ENCODE measurements at regions not wholly inside any gene's neighbourhood (a gene's known extent, or its start where the extent isn't known, plus 50 kb on each side); places are given as distances from the start of the nearest gene placed in this dataset.

DNA sequence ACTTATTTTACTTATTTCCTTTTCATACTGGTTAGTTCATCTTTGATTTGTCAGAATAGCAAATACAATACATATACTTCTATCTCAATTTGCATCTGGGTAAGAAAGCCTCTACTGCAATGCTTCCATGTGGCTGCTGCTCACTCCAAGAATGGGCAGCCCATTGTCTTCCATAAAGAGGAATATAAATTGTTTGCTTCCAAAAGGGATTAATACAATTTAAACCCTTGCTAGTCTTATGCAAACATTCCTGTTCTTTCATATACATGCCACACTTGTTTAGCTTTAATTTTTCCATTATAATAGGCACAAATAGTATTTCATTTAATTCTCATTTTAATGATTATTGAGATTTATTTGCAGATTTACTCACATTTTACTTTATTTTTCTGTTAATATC is 555.4 kb upstream of the POM121L12 start:
- no peak for DNase-seq (ENCODE audit: low read depth)

DNA sequence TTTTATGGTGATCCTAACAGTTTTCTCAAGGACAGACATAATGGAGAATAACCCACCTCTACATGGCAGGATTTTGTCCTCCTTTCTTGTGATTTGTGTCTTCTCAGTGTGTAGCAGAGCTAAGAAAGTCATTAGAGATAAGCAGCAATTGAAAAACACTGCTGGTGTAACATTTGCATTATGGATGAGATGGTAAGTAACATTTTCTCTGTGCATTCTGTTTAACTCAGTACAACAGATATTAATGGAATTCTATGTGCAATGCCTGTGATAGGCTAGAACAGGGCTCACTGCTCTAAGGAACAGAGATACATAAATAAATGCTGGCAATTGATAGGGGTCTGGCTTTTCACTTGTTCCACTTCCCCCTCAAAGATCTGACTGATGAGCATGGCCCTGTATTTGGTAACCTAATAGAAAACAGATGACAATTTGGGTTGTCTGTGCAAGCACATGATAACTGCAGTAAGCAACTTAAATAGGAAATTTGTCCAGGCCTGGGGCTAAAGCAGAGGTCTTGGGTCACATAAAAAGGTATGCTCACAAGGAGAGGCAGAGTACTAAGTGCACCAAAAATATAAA is 560.3 kb upstream of the POM121L12 start:
- no peak for DNase-seq (ENCODE audit: low read depth)

DNA sequence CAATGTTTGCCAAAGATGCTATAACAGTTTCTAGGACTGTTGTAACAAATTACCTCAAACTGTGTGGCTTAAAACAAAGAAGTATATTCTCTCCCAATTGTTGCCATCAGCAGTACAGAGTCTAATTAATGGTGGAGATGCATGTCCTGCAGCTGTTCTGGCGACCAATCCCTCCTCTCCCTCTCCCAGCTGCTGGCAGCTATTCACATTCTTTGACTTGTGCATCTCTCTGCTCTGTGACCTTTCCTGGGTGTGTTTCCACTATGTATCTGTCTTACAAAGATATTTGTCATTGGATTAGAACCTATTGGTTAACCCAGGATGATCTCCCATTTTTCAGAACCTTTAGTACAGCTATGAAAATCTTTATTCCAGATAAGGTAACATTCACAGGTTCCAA is 561.7 kb upstream of the POM121L12 start:
- DNase-seq (ENCODE audit: low read depth), result no peak

DNA sequence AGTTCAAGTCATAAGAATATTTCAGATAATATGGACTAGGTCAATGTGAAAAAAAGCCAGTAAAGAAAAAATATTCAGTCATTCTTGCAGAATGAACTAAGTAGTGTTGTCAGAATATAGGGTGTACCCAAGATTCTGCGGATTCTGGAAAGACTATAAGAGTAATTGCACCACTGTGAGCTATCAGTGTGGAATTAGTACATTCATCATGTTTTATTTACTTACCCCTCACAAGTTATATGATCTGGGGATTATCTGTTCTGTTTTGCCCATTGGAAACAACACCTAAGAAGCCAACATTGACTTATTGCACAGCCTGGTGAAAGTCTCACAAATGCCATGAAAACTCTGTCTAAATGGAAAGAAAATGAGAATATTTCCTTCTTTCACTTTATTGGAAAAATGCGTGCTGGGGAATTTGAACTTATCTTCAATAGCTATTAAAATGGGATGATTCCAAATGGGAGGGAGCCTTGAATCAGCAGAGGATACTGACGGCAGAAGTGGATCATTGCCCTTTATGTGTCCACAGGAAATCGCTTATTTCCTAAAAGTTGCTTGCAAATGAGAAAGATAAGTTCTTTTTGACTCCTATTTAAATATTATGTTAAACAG is 563.3 kb upstream of the POM121L12 start:
- DNase-seq (ENCODE audit: low read depth), result no peak

DNA sequence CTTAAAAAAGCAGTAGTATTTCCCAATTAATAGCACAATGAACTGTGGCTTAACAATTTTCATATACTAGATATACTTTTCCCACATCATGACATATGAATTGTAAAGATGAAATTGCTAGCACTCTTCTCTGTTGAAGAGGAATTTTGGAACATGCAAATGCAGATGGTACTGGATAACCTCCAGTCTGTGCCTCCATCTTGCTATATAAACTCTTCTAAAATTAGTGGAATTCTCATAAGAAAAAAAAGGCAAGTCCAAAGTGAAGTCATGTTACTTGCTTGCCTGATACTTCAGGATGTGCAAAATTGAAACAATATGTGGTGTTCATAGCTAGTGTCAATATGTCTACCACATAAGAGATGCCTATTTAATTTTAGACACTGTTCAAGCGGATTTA is 570.2 kb upstream of the POM121L12 start:
- DNase-seq (ENCODE audit: low read depth), result no peak

DNA sequence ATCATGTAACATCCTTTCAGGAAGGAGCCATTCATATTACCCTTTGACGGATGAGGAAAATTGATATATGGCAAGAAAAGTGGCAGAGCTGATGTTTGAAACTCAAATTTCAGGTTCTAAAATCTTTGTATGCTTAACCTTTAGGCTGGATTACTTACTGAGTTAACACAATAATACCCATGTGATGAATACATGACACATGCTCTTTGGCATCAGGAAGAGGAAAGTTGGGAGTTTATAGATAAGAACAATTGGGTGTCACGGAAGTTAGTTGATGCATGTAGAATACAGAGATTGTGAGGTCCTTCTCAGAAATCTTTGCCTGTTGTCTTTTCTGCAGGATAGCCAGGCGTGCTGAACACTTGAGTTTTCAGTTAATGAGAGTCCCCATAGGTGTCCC is 572.1 kb upstream of the POM121L12 start:
- DNase-seq (ENCODE audit: low read depth), result no peak

DNA sequence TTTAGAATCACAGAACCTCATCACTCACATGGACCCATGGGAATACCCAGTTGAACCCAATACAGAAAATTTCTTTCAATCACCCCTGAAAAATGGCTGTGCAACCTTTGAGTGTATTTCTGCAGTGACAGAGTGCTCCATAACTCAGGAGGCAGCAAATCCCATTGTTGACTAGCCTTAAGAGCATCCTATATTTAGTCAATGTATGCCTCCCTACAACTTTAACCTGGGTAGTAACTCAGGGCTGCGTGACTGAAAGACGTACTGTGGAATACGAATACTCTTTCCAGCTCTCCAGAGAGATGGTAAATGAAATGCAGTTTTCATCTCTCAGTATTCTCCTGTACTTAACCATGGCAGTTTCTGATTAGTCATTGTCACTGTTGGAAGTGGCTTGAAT is 573.0 kb upstream of the POM121L12 start:
- no peak for DNase-seq (ENCODE audit: low read depth)

DNA sequence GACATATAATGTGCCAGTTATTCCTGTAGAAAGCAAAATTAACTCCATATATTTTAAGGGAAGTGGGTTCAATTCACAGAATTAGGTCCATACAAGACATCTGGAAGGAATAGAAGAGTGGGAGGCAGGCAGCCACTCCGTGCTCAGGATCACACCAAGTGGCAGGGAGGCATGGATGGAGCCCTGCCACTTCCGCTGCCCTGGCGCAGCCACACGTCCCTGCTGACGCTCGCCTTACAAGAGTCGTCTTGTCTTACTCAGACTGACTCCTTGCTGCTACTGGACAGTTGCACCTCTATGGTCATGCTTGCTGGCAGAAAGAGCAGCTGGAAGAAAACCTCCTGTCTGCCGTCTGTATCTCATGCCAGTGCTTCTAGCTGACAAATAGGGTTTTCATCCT is 579.9 kb upstream of the POM121L12 start:
- DNase-seq (ENCODE audit: low read depth), result no peak

DNA sequence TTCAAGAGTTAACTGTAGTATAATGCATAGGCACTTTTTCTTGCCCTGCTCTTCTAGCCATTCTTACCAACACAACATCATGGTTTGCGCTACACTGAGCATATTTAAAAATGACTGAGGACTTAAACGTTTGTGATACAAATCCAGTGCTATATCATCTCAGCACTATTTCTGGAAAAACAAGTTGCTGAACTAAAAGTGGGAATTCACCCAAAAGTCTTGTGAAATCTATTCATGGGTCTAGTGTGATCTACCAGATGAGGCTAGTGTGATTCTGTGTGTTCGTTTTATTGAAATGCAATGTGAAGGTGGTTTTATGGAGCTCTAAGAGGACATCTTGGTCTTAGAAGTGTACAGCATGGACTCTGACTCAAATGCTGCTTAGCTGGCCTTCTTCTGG is 584.6 kb upstream of the POM121L12 start:
- no peak for DNase-seq (ENCODE audit: low read depth)

DNA sequence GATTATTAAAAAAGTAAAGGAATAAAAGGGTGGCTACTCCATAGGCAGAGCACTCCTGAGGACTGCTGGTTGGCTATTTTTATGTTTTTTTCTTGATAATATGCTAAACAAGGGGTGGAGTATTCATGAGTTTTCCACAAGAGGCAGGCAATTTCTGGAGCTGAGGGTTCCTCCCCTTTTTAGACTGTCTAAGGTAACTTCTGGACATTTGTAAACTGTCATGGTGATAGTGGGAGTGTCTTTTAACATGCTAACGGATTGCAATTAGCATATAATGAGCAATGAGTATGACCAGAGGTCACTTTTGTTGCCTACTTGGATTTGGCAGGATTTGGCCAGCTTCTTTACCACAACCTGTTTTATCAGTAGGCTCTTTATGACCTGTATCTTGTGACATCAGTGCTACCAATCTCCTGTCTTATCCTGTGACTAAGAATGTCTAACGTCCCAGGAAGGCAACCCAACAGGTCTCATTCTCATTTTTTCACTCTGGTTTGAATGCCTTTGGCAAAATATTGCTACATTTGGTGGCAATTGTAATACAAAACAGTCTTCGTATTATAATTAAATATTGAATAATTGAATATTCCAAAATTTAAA is 587.8 kb upstream of the POM121L12 start:
- no peak for DNase-seq (ENCODE audit: low read depth)

DNA sequence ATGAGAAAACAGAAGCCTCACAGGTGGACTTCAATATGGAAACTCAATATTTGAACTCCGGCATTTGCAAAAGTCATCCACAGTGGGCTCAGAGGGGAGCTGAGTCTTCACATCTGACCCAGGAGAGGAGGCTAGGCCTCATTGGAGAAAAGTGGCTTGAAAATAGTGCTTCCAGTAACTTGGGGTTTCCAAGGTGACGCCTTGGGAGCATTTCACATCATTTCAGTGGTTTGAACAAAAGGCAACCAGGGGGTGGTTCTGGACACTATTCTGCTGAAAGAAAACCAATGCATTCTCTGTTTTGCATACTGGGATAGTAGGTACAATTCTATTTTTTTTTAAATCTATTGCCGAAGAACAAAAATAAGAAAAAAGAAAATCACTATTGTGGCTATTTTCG is 599.2 kb upstream of the POM121L12 start:
- DNase-seq (ENCODE audit: low read depth), result no peak

DNA sequence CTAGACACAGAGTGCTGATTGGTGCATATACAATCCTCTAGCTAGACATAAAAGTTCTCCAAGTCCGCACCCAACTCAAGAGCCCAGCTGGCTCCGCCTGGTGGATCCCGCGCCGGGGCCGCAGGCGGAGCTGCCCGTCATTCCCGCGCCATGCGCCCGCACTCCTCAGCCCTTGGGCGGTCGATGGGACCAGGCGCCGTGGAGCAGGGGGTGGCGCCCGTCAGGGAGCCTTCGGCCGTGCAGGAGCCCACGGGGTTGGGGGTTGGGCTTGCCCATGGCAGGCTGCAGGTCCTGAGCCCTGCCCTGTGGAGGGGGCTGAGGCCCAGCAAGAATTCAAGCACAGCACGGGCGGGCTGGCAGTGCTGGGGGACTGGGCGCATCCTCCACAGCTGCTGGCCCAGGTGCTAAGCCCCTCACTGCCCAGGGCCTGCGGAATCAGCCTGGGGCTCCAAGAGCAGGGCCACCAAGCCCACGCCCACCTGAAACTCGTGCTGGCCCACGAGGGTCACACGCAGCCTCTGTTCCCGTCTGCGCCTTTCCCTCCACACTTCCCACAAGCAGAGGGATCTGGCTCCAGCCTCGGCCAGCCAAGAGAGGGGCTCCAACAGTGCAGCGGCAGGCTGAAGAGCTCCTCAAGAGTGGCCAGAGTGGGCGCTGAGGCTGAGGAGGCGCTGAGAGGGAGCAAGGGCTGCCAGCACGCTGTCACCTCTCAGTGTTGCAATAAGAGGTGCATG is 604.2 kb upstream of the POM121L12 start:
- DNase-seq (ENCODE audit: low read depth), result no peak

DNA sequence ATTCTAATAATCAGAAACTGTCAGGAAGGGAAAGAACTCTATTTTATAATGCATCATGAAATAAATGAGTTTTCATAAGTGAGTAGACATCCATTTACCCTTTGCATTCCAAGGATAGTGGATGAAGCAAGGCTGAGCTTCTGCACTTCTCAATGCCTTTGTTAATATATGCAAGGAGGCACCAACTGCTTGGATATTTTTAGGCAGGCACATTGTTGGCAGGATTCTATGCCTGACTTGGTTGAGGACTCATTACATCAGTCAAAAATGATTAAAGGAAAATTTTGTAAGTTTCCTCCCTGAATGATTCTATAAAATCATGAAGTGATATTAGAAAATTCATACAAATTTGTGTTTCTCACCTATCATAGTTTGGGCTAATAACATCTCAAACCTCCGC is 612.2 kb upstream of the POM121L12 start:
- no peak for DNase-seq (ENCODE audit: low read depth)

DNA sequence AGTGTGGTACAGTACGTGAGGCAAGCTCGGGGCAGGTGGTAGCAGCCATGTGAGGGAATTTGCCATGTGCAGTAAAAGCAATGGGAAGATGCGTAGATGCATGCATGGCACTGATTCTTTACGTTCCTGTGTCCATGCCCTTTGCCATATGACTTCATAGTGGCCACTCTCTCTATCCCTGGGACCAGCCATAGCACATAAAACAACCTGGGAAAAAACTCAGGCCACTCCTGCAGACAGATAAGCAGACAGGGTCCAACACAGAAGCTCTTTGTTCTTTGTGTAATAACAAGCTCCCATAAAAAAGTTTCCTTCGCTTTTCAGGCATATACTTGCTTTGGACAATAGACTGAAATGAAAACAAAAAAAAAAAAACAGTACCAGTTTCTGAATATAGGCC is 622.4 kb upstream of the POM121L12 start:
- no peak for DNase-seq (ENCODE audit: low read depth)

DNA sequence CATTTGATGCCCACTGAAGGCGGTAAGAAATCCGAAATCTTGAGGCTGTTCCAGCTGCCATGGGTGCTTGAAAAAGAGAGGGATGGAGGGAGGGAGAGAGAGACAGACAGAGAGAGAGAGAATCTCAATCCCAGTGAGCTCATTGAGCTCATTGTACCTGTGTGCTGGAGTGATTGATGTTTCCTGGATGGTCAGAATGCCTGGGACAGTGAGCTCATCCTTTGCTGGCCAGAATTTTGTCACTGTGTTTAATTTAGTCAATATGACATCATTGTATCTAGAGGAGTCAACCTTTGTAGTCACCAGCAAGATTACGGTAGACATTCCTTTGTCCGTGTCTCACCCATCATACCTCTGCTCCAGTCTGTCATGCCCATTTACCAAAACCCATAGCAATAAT is 625.4 kb upstream of the POM121L12 start:
- DNase-seq (ENCODE audit: low read depth), result no peak

DNA sequence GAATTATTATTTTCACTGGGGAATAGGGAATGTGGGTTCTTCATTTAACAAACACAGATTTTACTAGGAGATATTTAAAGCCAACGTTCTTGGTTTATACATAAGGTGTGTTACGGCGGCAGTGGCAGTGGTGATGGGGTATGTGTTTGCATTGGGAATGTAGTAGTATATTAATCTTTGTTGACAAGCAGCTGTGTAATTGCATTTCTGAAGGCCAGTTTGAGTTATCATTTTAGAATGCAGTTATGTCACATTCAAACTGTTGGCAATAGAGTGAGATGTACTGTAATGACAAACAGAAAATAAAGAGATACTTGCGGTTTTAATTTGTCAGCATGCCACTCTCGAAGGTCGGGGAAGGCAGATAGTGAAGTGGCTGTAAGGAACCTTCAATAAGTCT is 628.6 kb upstream of the POM121L12 start:
- no peak for DNase-seq (ENCODE audit: low read depth)

DNA sequence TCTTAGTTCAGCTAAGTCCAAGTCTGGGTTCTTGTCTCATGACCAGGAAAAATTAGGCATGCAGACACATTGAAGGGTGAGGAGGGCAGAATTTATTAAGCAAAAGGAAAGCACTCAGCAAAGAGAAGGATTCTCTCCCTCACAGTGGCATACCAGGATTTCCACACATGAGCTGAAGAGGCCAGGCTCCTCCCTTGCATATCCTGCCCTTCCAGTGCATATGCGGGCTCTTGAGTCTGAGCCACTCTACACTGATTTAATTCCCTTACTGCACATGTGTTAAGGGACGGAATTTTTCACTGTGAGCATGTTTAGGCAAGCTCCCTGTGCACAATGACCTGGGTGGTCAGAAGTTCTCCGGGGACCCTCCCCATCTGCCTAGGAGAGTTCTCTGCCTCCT is 652.7 kb upstream of the POM121L12 start:
- DNase-seq (ENCODE audit: low read depth), result no peak

DNA sequence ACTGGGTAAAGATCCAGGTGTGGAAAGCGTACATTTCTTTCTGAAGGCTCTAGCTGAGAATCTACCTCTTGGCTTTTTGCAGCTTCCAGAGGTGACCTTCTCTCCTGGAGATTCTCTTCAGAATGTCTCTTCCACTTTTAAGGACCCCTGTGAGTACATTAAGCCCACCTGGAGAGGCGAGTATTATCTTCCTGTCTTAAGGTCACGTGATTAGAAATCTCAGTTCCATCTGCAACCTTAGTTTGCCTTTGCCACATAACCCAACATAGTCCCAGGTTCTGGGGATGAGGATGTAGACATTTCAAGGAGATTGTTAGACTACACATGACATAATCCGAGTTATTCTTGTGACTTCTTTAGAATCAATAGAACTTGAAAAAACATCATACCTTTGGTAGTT is 665.5 kb upstream of the POM121L12 start:
- no peak for DNase-seq (ENCODE audit: low read depth)

DNA sequence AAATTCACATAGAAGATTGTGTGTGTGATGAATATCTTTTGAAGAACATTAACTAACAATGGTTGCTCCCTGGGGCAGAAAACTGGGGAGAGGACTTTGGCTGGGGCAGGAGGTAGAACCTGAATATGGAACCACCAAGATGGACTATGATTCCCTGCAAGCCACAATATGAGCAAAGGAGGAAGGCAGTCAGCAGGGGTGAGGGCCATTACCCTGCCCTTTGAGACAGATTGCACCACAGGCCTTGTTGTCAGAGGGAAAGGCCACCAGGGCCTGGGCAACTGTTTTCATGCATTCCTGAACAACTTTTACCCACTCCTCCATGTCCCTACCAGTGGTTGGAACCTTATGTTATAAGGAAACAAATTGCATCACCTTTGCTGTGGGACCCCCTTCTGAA is 670.1 kb upstream of the POM121L12 start:
- DNase-seq (ENCODE audit: low read depth), result no peak

DNA sequence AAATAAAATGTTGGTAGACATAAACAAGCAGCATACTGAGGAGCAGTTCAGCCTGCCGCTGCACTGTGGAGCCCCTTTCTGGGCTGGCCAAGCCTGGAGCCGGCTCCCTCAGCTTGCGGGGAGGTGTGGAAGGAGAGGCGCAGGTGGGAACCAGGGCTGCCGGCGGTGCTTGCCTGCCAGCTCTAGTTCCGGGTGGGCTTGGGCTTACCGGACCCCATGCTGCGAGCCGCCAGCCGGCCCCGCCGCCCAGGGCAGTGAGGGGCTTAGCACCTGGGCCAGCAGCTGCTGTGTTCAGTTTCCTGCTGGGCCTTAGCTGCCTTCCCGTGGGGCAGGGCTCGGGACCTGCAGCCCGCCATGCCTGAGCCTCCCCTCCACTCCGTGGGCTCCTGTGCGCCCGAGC is 672.9 kb upstream of the POM121L12 start:
- no peak for DNase-seq (ENCODE audit: low read depth)

DNA sequence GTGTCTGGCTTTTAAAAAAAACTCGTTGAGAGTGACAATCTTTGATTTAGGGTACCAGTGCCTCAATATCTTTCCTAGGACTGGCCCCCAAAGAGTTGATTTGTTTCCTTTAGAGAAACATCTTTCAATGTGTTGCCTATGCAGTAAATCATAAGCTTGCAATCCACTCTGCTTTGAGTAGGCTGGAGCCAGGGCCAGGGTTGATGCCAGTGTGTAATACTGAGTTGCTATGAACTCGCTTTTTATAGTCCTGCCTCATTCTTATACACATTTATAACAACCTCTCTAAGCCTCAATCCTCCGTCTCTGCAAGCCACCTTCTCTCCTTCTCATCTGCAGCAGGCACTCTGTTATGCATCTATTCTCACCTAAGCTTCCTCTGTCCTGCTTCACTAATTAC is 674.9 kb upstream of the POM121L12 start:
- DNase-seq (ENCODE audit: low read depth), result no peak

DNA sequence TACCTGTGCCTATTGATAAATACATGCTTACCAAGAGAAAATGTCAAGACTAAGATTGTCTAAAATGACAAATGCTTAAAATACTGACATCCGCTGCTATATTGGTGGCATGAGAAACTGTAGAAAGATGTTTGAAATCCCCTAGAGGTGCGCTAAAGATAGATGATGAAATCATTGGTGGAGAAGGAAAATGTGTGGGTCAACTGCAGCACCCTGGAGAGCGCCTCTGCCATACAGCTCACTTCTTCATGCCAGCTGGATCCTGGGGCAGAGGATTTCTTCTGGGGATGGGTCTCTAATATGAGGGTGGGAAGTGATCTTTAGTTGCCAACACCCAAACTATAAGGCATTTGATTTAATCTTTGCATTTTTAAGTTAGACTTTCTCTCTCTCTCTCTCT is 680.4 kb upstream of the POM121L12 start:
- DNase-seq (ENCODE audit: low read depth), result no peak

Data from activated T-cell treated with anti-CD3 and anti-CD28 coated beads for 1 hour (primary cell).